OCI-LY3 (cell line): ENCODE measurements at regions not wholly inside any gene's neighbourhood (a gene's known extent, or its start where the extent isn't known, plus 50 kb on each side); places are given as distances from the start of the nearest gene placed in this dataset.

Experiments used
- EZH2phosphoT487 ChIP-seq: fragments of 200-600 bp; shearing (Covaris generic); IDR thresholded peaks from 2 replicates; pipeline ENCODE4 v1.6.1; 2018; ENCODE audit warnings: antibody characterized with exemption, mixed run types, low read depth
- TF ChIP-seq, protein P1 (sequence below): fragments of 200-600, 300-600 bp; sonication (generic); IDR thresholded peaks from 2 replicates; pipeline ENCODE4 v1.5.1; 2014; ENCODE audit warnings: antibody characterized with exemption, low read length, low read depth

DNA sequence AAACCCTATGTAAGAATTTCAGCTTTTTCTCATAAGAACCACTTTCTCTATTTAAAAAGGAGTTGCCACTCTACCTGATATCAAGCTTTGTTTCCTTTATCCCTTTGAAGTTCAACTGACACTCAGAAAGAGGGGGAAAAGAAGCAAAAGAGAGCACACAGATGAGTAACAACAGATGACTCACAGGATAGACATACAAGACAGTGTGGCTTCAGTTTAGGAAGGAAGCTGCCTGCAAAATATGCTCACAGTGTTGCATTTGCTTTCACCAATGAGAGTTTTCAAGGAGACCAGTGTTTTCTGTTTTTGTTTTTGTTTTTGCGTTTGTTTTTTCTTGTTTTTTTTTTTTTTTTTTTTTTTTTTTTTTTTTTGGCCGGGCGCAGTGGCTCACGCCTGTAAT, 1181.6 kb downstream of the DNAJB9 start:
- TF ChIP-seq, protein P1, sequence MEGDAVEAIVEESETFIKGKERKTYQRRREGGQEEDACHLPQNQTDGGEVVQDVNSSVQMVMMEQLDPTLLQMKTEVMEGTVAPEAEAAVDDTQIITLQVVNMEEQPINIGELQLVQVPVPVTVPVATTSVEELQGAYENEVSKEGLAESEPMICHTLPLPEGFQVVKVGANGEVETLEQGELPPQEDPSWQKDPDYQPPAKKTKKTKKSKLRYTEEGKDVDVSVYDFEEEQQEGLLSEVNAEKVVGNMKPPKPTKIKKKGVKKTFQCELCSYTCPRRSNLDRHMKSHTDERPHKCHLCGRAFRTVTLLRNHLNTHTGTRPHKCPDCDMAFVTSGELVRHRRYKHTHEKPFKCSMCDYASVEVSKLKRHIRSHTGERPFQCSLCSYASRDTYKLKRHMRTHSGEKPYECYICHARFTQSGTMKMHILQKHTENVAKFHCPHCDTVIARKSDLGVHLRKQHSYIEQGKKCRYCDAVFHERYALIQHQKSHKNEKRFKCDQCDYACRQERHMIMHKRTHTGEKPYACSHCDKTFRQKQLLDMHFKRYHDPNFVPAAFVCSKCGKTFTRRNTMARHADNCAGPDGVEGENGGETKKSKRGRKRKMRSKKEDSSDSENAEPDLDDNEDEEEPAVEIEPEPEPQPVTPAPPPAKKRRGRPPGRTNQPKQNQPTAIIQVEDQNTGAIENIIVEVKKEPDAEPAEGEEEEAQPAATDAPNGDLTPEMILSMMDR: no peak
- no peak for TF ChIP-seq EZH2phosphoT487
